Sigmoid colon (tissue), 4 donors: ENCODE measurements at regions not wholly inside any gene's neighbourhood (a gene's known extent, or its start where the extent isn't known, plus 50 kb on each side); places are given as distances from the start of the nearest gene placed in this dataset.

Experiments
- CTCF ChIP-seq, 4 experiments: fragments of 450-650 bp in 3 of 4; fragments of 200-600 bp in 1 of 4; IDR thresholded peaks; one replicate each; pipeline ENCODE4 v1.5.1; 2016 to 2019; ENCODE audit warnings: antibody characterized with exemption in 4 of 4, mild to moderate bottlenecking in 3 of 4, moderate library complexity in 2 of 4
- EP300 ChIP-seq, 4 donors: sonication (generic); formaldehyde crosslinking; IDR thresholded peaks; one replicate each; pipeline ENCODE4 v1.6.1; 2017; ENCODE audit warnings: antibody characterized with exemption in 4 of 4
- POLR2A ChIP-seq, 2 donors: fragments of 450-650 bp; IDR thresholded peaks; one replicate each; pipeline ENCODE4 v1.6.1; 2016; ENCODE audit warnings: antibody characterized with exemption in 2 of 2, mild to moderate bottlenecking in 2 of 2, moderate library complexity in 2 of 2
- POLR2AphosphoS5 ChIP-seq, 4 donors: sonication (generic); formaldehyde crosslinking; IDR thresholded peaks; one replicate each; pipeline ENCODE4 v1.6.1; 2017; ENCODE audit warnings: antibody characterized with exemption in 4 of 4

- no peak for TF ChIP-seq CTCF (IDR thresholded peaks at IDR 0.05)
- TF ChIP-seq POLR2A (IDR thresholded peaks at IDR 0.05): no peak
- no peak for TF ChIP-seq EP300 (IDR thresholded peaks at IDR 0.05)
- no peak for TF ChIP-seq POLR2AphosphoS5 (IDR thresholded peaks at IDR 0.05)
Observed at GRCh38 chr16:77111056-77111565, 79.9 kb upstream of the MON1B start.
